Ascending aorta (tissue), 2 donors: ENCODE measurements at regions not wholly inside any gene's neighbourhood (a gene's known extent, or its start where the extent isn't known, plus 50 kb on each side); places are given as distances from the start of the nearest gene placed in this dataset.

Experiments used
- DNase-seq, 2 donors: peaks; one replicate each; pipeline ENCODE4 v3.0.0-alpha.2; 2019; ENCODE audit warnings: low spot score in 2 of 2
- H3K27ac ChIP-seq, 2 donors: fragments of 200-600 bp; sonication (generic); one replicate each; pipeline ENCODE4 v1.5.1; 2016 to 2017; ENCODE audit warnings: mild to moderate bottlenecking in 1 of 2
- H3K27me3 ChIP-seq: fragments of 200-600 bp; sonication (generic); one replicate; pipeline ENCODE4 v1.5.1; 2017
- H3K36me3 ChIP-seq, 2 donors: fragments of 200-600 bp; sonication (generic); one replicate each; pipeline ENCODE4 v1.5.1; 2016
- H3K4me1 ChIP-seq, 2 donors: fragments of 200-600 bp; sonication (generic); one replicate each; pipeline ENCODE4 v1.5.1; 2016 to 2017; ENCODE audit warnings: mild to moderate bottlenecking in 1 of 2
- H3K4me3 ChIP-seq, 2 donors: fragments of 200-600 bp; sonication (generic); one replicate each; pipeline ENCODE4 v1.5.1; 2016 to 2017; ENCODE audit warnings: mild to moderate bottlenecking in 1 of 2
- H3K9me3 ChIP-seq, 2 donors: fragments of 200-600 bp; sonication (generic); one replicate each; pipeline ENCODE4 v1.5.1; 2016
- CTCF ChIP-seq, 3 experiments: fragments of 200-600 bp in 2 of 3; fragments of 450-650 bp in 1 of 3; sonication (generic) in 2 of 3; IDR thresholded peaks; one replicate each; pipeline ENCODE4 v1.5.1; 2016 to 2019; ENCODE audit warnings: antibody characterized with exemption in 3 of 3, mild to moderate bottlenecking in 1 of 3, moderate library complexity in 1 of 3
- intact Hi-C: fragments of 100-400 bp; cut with DNase I; formaldehyde crosslinking; loops from one replicate; pipeline ENCODE4 v1.15.1; 2023

GRCh38 chr13:44129418-44129817 is 244.2 kb upstream of the SERP2 start:
- Histone ChIP-seq H3K27me3 (no peaks in the 10 kb centered on the region), H3K27ac (no peak overlapping the region), H3K36me3 (no peaks in the 10 kb centered on the region), H3K9me3 (no peaks in the 10 kb centered on the region), H3K4me3 (no peak overlapping the region), H3K4me1 (peaks cover 3 to 15% of the 10 kb centered on the region in 2 donors)
- intact Hi-C loops = loop anchor here (2.0 kb wide), 1 partner anchor 13 kb away; no protein-coding TSS in a partner anchor
- DNase-seq = no peak
- TF ChIP-seq CTCF (IDR thresholded peaks at IDR 0.05) = no peak

- Histone ChIP-seq H3K36me3 (no peaks in the 10 kb centered on the region), H3K4me1 (peaks cover 3 to 15% of the 10 kb centered on the region in 2 donors), H3K27me3 (no peaks in the 10 kb centered on the region), H3K9me3 (no peaks in the 10 kb centered on the region), H3K4me3 (no peak overlapping the region), H3K27ac (no peak overlapping the region)
- intact Hi-C loops = no loop called here
- DNase-seq = no peak
- TF ChIP-seq CTCF (IDR thresholded peaks at IDR 0.05) = no peak
Observed at GRCh38 chr13:44131069-44131614, 242.5 kb upstream of the SERP2 start.

GRCh38 chr13:44132710-44133109 is 240.9 kb upstream of the SERP2 start:
- no peak overlapping the region for H3K4me3 ChIP-seq
- peak; percentile 73 to 93 for DNase-seq
- TF ChIP-seq CTCF (IDR thresholded peaks at IDR 0.05) = no peak
- no peaks in the 10 kb centered on the region for H3K9me3 ChIP-seq
- peak overlapping the region; percentile 59 to 63 for H3K27ac ChIP-seq
- no peaks in the 10 kb centered on the region for H3K36me3 ChIP-seq
- no peaks in the 10 kb centered on the region for H3K27me3 ChIP-seq
- intact Hi-C loops = no loop called here
- H3K4me1 ChIP-seq = peaks cover 3 to 15% of the 10 kb centered on the region in 2 donors

- H3K27me3 ChIP-seq = no peaks in the 10 kb centered on the region
- intact Hi-C loops = no loop called here
- peak overlapping the region; percentile 59 to 63 for H3K27ac ChIP-seq
- no peaks in the 10 kb centered on the region for H3K36me3 ChIP-seq
- no peak overlapping the region for H3K4me3 ChIP-seq
- TF ChIP-seq CTCF (IDR thresholded peaks at IDR 0.05) = no peak
- no peaks in the 10 kb centered on the region for H3K9me3 ChIP-seq
- H3K4me1 ChIP-seq = peaks cover 3 to 9% of the 10 kb centered on the region in 2 donors
- no peak for DNase-seq
Observed at GRCh38 chr13:44133626-44134025, 240.0 kb upstream of the SERP2 start.

- Histone ChIP-seq H3K4me1 (peaks cover 0 to 6% of the 10 kb centered on the region in 2 donors), H3K27me3 (no peaks in the 10 kb centered on the region), H3K27ac (no peak overlapping the region), H3K4me3 (no peak overlapping the region), H3K9me3 (no peaks in the 10 kb centered on the region), H3K36me3 (no peaks in the 10 kb centered on the region)
- intact Hi-C loops = no loop called here
- no peak for TF ChIP-seq CTCF (IDR thresholded peaks at IDR 0.05)
- DNase-seq = no peak
Observed at GRCh38 chr13:44135566-44135965, 238.1 kb upstream of the SERP2 start.
